OCI-LY3 (cell line): ENCODE measurements at regions not wholly inside any gene's neighbourhood (a gene's known extent, or its start where the extent isn't known, plus 50 kb on each side); places are given as distances from the start of the nearest gene placed in this dataset.
"Not testable (repeated sequence)": the region's sequence is repeated elsewhere in the genome, so short reads cannot be mapped to it uniquely, and the experiment has no call there.

ENCODE experiments used
- H2AFZ ChIP-seq: fragments of 200-600, 300-600 bp; shearing (Covaris generic); 2 replicates; pipeline ENCODE4 v1.6.0; 2014; ENCODE audit warnings: antibody characterized with exemption, low read depth, low read length
- H3K27ac ChIP-seq: fragments of 200-600, 300-600 bp; sonication (generic); 2 replicates; pipeline ENCODE4 v1.5.1; 2014; ENCODE audit warnings: mild to moderate bottlenecking, low read length, moderate library complexity, mixed read lengths
- H3K27me3 ChIP-seq: fragments of 200-600, 300-600 bp; sonication (generic); 2 replicates; pipeline ENCODE4 v1.6.1; 2014; ENCODE audit warnings: low read depth, low read length, mixed read lengths
- H3K36me3 ChIP-seq: fragments of 200-600, 300-600 bp; sonication (generic); replicated peaks from 2 replicates; pipeline ENCODE3; 2014; ENCODE audit warnings: low read depth, low read length, mixed read lengths
- H3K4me1 ChIP-seq: fragments of 300-600, 200-600 bp; sonication (generic); 2 replicates; pipeline ENCODE4 v1.6.1; 2014; ENCODE audit warnings: low read length, mixed read lengths
- H3K4me2 ChIP-seq: fragments of 200-600, 300-600 bp; sonication (generic); 2 replicates; pipeline ENCODE4 v1.6.1; 2014; ENCODE audit warnings: low read length, mixed read lengths
- H3K4me3 ChIP-seq: fragments of 300-600, 200-600 bp; sonication (generic); 2 replicates; pipeline ENCODE4 v1.5.1; 2014; ENCODE audit warnings: antibody characterized with exemption, mild to moderate bottlenecking, low read length, moderate library complexity
- H3K79me2 ChIP-seq: fragments of 300-600, 200-600 bp; shearing (Covaris generic); 2 replicates; pipeline ENCODE4 v1.6.1; 2014; ENCODE audit warnings: mild to moderate bottlenecking, low read length, mixed read lengths
- H3K9ac ChIP-seq: fragments of 300-600, 200-600 bp; shearing (Covaris generic); 2 replicates; pipeline ENCODE4 v1.6.0; 2014; ENCODE audit warnings: mild to moderate bottlenecking, low read length, moderate library complexity
- H3K9me3 ChIP-seq: fragments of 200-600, 300-600 bp; shearing (Covaris generic); 2 replicates; pipeline ENCODE4 v1.6.1; 2014; ENCODE audit warnings: low read length, mixed read lengths; ENCODE audit not compliant: insufficient read depth
- H4K20me1 ChIP-seq: fragments of 200-600, 300-600 bp; sonication (generic); 2 replicates; pipeline ENCODE4 v1.6.1; 2016; ENCODE audit warnings: low read length, mixed read lengths; ENCODE audit not compliant: insufficient read depth
- CTCF ChIP-seq: fragments of 200-600, 300-600 bp; sonication (generic); IDR thresholded peaks from 2 replicates; pipeline ENCODE4 v1.5.1; 2014; ENCODE audit warnings: antibody characterized with exemption, low read length, low read depth
- EZH2phosphoT487 ChIP-seq: fragments of 200-600 bp; shearing (Covaris generic); IDR thresholded peaks from 2 replicates; pipeline ENCODE4 v1.6.1; 2018; ENCODE audit warnings: antibody characterized with exemption, mixed run types, low read depth

GRCh38 chr5:120108586-120109248 lies 355.4 kb upstream of the PRR16 start:
- no peak overlapping the region for H2AFZ ChIP-seq
- no peaks in the 10 kb centered on the region for H3K9me3 ChIP-seq
- no peak overlapping the region for H3K4me3 ChIP-seq
- H3K9ac ChIP-seq: no peak overlapping the region
- H3K27me3 ChIP-seq: no peaks in the 10 kb centered on the region
- H3K4me2 ChIP-seq: no peak overlapping the region
- no peaks in the 10 kb centered on the region for H4K20me1 ChIP-seq
- no peaks in the 10 kb centered on the region for H3K36me3 ChIP-seq
- H3K4me1 ChIP-seq: no peaks in the 10 kb centered on the region
- TF ChIP-seq CTCF (no peak), EZH2phosphoT487 (no peak)
- no peak overlapping the region for H3K27ac ChIP-seq
- H3K79me2 ChIP-seq: no peaks in the 10 kb centered on the region

- no peaks in the 10 kb centered on the region for H3K4me1 ChIP-seq
- H3K79me2 ChIP-seq: no peaks in the 10 kb centered on the region
- no peaks in the 10 kb centered on the region for H3K9me3 ChIP-seq
- no peak overlapping the region for H3K9ac ChIP-seq
- H3K27ac ChIP-seq: no peak overlapping the region
- H2AFZ ChIP-seq: no peak overlapping the region
- H3K36me3 ChIP-seq: no peaks in the 10 kb centered on the region
- H3K27me3 ChIP-seq: no peaks in the 10 kb centered on the region
- no peak overlapping the region for H3K4me3 ChIP-seq
- no peak overlapping the region for H3K4me2 ChIP-seq
- TF ChIP-seq EZH2phosphoT487 (no peak), CTCF (no peak)
- no peaks in the 10 kb centered on the region for H4K20me1 ChIP-seq
Measured at GRCh38 chr5:120122703-120123102, 341.4 kb upstream of the PRR16 start.

GRCh38 chr5:120124031-120124430 lies 340.1 kb upstream of the PRR16 start:
- Histone ChIP-seq H3K79me2 (no peaks in the 10 kb centered on the region), H2AFZ (no peak overlapping the region), H3K36me3 (no peaks in the 10 kb centered on the region), H3K4me2 (no peak overlapping the region), H4K20me1 (no peaks in the 10 kb centered on the region), H3K4me1 (no peaks in the 10 kb centered on the region), H3K27ac (no peak overlapping the region), H3K9ac (no peak overlapping the region), H3K4me3 (no peak overlapping the region), H3K9me3 (no peaks in the 10 kb centered on the region), H3K27me3 (no peaks in the 10 kb centered on the region)
- no peak for TF ChIP-seq EZH2phosphoT487
- no peak for TF ChIP-seq CTCF

- H3K9ac ChIP-seq: no peak overlapping the region
- no peaks in the 10 kb centered on the region for H4K20me1 ChIP-seq
- no peaks in the 10 kb centered on the region for H3K9me3 ChIP-seq
- no peaks in the 10 kb centered on the region for H3K27me3 ChIP-seq
- TF ChIP-seq CTCF (no peak), EZH2phosphoT487 (no peak)
- no peak overlapping the region for H3K27ac ChIP-seq
- H2AFZ ChIP-seq: no peak overlapping the region
- H3K4me3 ChIP-seq: no peak overlapping the region
- H3K4me2 ChIP-seq: no peak overlapping the region
- H3K36me3 ChIP-seq: no peaks in the 10 kb centered on the region
- H3K4me1 ChIP-seq: no peaks in the 10 kb centered on the region
- H3K79me2 ChIP-seq: no peaks in the 10 kb centered on the region
Measured at GRCh38 chr5:120124961-120125360, 339.1 kb upstream of the PRR16 start.

GRCh38 chr5:120132347-120132746 lies 331.8 kb upstream of the PRR16 start:
- H3K4me3 ChIP-seq, H3K79me2 ChIP-seq, H3K9ac ChIP-seq: not testable (repeated sequence)

More at GRCh38 chr5:120132347-120132746, 331.8 kb upstream of the PRR16 start:
- not testable (repeated sequence) for H3K27ac ChIP-seq, H3K4me2 ChIP-seq, H3K27me3 ChIP-seq, H3K4me1 ChIP-seq, H4K20me1 ChIP-seq, H2AFZ ChIP-seq, H3K36me3 ChIP-seq, H3K9me3 ChIP-seq
